ENCODE measurements at regions not wholly inside any gene's neighbourhood (a gene's known extent, or its start where the extent isn't known, plus 50 kb on each side); places are given as distances from the start of the nearest gene placed in this dataset.

GRCh38 chr15:46178138-46178537 lies 543.3 kb downstream of the SQOR start:
- no peak for TF ChIP-seq EZH2 (IDR thresholded peaks at IDR 0.05; ENCODE audit: borderline replicate concordance, insufficient read depth, low read depth, low read length, poor library complexity, severe bottlenecking)
- TF ChIP-seq, protein P1, sequence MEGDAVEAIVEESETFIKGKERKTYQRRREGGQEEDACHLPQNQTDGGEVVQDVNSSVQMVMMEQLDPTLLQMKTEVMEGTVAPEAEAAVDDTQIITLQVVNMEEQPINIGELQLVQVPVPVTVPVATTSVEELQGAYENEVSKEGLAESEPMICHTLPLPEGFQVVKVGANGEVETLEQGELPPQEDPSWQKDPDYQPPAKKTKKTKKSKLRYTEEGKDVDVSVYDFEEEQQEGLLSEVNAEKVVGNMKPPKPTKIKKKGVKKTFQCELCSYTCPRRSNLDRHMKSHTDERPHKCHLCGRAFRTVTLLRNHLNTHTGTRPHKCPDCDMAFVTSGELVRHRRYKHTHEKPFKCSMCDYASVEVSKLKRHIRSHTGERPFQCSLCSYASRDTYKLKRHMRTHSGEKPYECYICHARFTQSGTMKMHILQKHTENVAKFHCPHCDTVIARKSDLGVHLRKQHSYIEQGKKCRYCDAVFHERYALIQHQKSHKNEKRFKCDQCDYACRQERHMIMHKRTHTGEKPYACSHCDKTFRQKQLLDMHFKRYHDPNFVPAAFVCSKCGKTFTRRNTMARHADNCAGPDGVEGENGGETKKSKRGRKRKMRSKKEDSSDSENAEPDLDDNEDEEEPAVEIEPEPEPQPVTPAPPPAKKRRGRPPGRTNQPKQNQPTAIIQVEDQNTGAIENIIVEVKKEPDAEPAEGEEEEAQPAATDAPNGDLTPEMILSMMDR (IDR thresholded peaks at IDR 0.05) = no peak

Measured in B cell (primary cell).